GM19455 (cell line): ENCODE measurements at regions not wholly inside any gene's neighbourhood (a gene's known extent, or its start where the extent isn't known, plus 50 kb on each side); places are given as distances from the start of the nearest gene placed in this dataset.

Experiments used
- ATAC-seq: cut with Tn5 transposase; IDR thresholded peaks from one replicate; pipeline ENCODE4 v1.9.1; 2021; ENCODE audit not compliant: unreplicated experiment

DNA sequence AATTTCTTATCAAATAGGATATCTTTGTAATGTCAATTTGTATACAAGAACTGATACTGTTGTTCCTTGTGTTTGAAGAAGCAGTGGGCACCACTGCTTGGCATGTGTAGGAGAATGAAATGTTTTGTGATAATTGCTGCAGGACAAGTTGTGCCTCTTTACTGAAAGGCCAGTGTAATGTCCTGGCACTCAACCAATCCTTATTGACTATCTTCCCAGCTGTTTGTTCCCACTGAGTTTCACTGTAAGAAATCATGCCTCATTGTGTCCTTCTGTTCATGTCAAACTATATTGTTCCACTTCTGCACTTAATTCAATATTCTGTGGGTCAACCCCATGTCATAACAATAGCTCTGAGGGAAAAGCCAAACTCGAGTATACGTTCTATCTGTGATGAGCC lies 136.1 kb upstream of the FAM83B start:
- no peak for ATAC-seq

- ATAC-seq: no peak
Observed at GRCh38 chr6:54716010-54716409, 130.6 kb upstream of the FAM83B start.

DNA sequence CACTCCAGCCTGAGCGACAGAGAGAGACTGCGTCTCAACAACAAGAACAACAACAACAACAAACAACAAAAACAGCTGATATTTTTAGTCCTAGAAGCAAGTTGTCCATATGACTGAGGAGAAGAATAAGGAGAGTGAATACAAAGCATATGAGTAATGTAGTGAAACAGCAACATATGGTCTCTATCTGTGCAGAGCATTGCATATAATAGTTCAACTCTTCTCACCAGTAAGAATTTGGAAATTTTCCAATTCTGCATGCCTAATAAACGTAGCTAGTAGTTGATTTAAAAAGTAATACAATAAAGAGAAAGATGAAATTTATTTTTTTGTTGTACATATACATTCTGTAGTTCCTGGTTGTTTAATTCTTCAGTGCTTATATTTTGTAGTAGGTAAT lies 129.7 kb upstream of the FAM83B start:
- ATAC-seq: no peak

GRCh38 chr6:54717849-54718455 lies 128.6 kb upstream of the FAM83B start:
- ATAC-seq: peak; percentile 85

- ATAC-seq: no peak
Observed at GRCh38 chr6:54718541-54719023, 128.0 kb upstream of the FAM83B start.

DNA sequence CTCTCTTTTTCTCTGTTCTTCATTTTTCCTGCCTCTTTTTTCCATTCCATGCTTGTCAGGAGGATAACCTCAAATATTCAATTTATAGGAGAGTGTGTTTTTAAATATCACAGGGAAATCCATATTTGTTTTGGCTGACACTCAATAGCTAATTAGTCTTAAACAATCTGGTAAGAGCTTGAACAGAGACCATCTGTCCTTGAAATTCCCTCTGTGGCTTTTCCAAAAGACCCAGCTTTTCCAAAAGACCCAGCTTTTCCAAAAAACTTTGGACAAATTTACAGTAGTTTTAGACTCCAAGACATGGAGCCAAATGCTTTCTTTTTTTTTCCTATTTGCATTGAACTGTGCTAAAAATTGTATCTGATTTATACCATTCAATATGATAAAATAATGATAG lies 127.4 kb upstream of the FAM83B start:
- no peak for ATAC-seq

DNA sequence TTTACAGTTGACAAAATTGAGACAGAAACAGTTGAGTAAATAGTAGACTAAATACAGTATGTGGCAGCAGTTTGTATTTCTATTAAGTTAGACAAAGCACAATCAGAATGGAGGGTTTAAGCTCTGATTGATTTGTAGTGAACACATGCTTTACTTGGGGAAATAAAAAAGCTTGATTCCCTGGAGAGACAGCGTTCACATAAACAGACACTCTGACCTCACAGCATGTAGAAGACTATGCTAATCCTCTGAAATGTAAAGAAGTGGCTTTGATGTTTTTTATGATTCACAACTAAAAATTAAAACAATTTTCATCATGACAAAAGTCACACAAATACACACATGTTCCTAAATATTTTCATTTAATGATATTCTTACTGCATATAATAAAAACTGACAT lies 126.9 kb upstream of the FAM83B start:
- no peak for ATAC-seq

- ATAC-seq: no peak
Observed at GRCh38 chr6:54722328-54722727, 124.2 kb upstream of the FAM83B start.

DNA sequence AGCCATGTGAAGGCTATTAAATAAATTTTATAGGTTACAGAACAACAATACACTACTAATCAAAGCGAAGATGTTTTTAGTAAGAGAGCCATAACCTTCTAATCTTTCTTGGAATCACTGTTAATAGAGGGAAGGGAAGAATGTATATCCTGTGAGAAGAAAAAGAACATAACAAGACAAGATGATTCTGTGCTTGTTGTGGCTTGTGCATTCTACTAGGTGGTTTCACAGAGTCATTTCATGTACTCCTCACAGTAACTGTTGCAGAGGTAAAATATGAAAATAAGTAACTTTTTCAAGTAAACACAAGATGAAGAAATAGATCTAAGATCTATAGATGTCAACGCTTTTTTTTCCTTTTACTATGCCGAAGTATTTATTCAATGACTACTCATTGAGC lies 116.9 kb upstream of the FAM83B start:
- ATAC-seq: no peak

DNA sequence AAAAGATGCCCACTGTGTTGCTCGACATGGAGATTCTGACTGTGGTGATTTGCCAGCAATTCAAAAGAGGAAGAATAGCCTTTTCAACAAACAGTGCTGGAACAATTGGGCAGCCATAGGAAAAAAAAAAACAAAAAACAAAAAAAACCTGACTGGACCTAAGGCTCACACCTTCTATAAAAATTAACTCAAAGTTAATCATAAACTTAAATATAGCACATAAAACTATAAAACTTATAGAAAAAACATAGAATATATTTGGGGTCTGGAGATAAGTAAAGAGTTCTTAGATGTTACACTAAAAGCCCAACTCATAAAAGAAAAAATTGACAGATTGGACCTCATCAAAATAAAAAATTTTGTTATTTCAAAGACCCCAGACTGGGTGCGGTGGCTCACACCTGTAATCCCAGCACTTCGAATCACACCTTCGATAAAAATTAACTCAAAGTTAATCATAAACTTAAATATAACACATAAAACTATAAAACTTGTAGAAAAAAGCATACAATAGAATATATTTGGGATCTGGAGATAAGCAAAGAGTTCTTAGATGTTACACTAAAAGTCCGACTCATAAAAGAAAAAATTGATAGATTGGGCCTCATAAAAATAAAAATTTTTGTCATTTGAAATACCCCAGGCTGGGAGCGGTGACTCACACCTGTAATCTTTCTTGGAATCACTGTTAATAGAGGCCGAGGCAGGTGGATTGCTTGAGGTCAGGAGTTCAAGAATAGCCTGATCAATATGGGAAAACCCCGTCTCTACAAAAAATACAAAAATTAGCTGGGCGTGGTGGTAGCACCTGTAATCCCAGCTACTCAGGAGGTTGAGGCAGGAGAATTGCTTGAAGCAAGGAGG lies 115.6 kb upstream of the FAM83B start:
- ATAC-seq: no peak

- ATAC-seq: no peak
Observed at GRCh38 chr6:54737247-54737646, 109.3 kb upstream of the FAM83B start.

DNA sequence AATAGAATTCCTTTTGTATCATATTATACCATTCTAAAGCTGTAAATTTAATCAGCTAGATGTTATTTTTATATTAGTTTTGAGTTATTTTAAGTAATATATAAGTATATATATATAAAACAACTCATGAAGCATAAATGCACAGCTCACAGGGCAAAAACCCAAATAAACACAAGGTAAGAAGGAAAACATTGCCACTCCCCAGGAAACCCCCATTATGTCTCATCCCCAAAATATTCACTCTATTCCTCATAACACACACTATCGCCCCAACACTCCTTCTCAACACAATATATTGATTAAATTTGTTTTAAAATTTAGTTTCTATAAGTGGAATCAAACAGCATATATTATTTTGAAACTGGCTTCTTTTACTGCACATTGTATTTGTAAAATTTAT lies 98.6 kb upstream of the FAM83B start:
- ATAC-seq: no peak

DNA sequence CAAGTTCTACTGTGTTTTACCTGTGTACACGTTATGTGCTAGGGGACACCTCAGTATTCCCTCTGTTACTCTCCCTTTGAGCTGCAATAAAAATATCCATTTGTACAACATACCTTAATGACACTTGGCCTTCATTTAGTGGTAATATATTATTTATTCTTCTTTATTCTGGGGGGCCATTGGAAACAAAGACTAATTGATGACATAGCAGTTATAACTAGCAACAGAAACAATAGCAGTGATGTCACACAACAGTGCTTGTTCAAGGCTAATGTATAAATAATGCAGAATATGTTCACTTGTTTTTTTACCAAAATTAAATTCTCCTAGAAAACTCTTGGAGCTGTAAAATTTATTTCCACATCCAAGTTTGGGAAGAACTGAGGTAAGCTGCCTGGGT lies 92.2 kb upstream of the FAM83B start:
- ATAC-seq: no peak

GRCh38 chr6:54758340-54758739 lies 88.2 kb upstream of the FAM83B start:
- no peak for ATAC-seq

GRCh38 chr6:54768494-54768893 lies 78.1 kb upstream of the FAM83B start:
- no peak for ATAC-seq

GRCh38 chr6:54770328-54770727 lies 76.2 kb upstream of the FAM83B start:
- no peak for ATAC-seq

DNA sequence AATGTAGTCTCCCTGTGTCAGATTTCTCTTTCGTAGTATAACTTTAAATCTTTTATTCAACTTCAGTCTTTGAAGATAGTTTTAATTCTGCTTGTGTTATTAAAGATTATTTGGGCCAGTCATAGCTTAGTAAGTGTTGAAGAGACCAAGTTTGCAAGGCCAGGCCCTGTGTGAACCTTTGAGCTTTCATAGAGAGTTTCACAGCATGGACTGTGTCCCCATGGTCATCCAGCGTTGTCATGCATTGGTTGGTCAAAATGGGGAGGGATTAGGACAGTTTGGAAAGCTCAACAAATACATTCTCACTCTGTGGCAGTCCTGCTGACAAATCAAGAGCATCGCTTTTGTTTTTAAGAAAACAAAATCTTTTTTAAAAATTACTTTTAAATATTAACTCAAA lies 74.6 kb upstream of the FAM83B start:
- ATAC-seq: no peak

GRCh38 chr6:54772610-54773009 lies 74.0 kb upstream of the FAM83B start:
- no peak for ATAC-seq

DNA sequence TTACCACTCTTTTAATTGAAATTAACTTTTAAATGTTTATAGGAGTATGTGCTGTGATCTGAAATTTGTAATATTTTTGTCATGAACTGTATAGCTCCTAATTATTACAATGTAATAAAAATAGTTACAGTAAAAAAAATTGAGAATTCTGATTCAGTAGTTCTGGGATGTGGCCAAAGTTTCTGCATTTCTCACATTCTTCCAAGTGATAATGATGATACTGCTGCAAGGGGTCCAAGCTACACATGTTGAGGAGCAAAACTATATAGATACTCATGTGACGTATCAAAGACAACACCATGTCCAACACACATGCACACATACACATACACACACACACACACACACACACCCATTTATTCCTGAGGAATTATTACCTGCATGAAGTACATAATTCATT lies 71.0 kb upstream of the FAM83B start:
- ATAC-seq: no peak

GRCh38 chr6:54776891-54777290 lies 69.7 kb upstream of the FAM83B start:
- no peak for ATAC-seq

DNA sequence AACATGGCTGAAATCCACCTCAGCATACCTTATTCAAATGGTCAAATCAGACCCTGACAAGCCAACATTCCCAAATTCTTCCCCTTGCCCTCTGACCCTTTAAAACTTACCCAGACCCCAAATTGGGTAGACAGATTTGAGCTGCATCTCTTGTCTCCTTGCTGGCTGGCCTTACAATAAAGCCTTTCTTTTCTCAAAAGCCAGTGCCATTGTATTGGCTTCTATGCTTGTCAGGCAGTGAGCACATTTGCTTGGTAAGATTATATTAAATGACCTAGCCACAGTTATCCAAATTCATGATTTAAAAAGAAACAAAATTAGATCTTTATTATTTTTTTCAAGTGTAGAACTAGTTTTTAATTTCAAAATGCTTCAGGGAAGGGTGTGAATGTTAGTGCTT lies 67.8 kb upstream of the FAM83B start:
- ATAC-seq: no peak

DNA sequence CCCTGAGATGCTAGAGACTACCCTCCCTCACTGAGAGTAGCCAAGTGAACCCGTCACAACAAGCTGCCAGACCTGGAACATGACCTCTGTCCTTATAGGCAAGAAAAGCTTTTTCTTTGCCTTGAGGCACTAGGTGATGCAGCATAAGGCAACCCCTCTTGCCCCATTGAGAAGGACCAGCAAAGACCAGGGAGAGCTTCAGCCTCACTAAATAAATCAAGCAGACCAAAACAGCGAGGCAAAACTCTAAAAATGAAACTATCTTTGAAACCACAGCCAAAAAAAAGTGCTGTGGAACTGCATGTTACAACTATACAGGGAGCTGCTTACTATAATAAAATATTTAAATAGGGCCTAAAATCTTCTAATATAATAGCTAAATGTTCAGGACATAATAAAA lies 62.6 kb upstream of the FAM83B start:
- no peak for ATAC-seq

- no peak for ATAC-seq
Observed at GRCh38 chr6:54786154-54786553, 60.4 kb upstream of the FAM83B start.
